DND-41 (cell line): ENCODE measurements at regions not wholly inside any gene's neighbourhood (a gene's known extent, or its start where the extent isn't known, plus 50 kb on each side); places are given as distances from the start of the nearest gene placed in this dataset.

Source experiments
- ATAC-seq: fragments of 200-7000 bp; cut with Tn5 transposase; 3 replicates; pipeline ENCODE4 v1.9.1; 2021; ENCODE audit warnings: low read depth; ENCODE audit not compliant: insufficient read depth
- DNase-seq: peaks from one replicate; pipeline ENCODE4 v3.0.0-alpha.2; 2020
- H2AFZ ChIP-seq: 2 replicates; pipeline ENCODE4 v1.6.0; 2012; ENCODE audit warnings: low read depth, low read length
- H3K27ac ChIP-seq: 2 replicates; pipeline ENCODE4 v1.5.1; 2012; ENCODE audit warnings: low read length, inconsistent platforms
- H3K27me3 ChIP-seq: fragments of 200-600 bp; sonication (generic); 2 replicates; pipeline ENCODE4 v1.6.0; 2012; ENCODE audit warnings: low read length, mild to moderate bottlenecking, inconsistent platforms; ENCODE audit not compliant: insufficient read depth, poor library complexity
- H3K36me3 ChIP-seq: 2 replicates; pipeline ENCODE4 v1.5.1; 2012; ENCODE audit warnings: low read length, inconsistent platforms; ENCODE audit not compliant: insufficient read depth
- H3K4me1 ChIP-seq: 2 replicates; pipeline ENCODE4 v1.5.1; 2012; ENCODE audit warnings: mild to moderate bottlenecking, low read length; ENCODE audit not compliant: insufficient read depth
- H3K4me2 ChIP-seq: 2 replicates; pipeline ENCODE4 v1.6.0; 2012; ENCODE audit warnings: mild to moderate bottlenecking, moderate library complexity, low read length, inconsistent platforms; ENCODE audit not compliant: insufficient read depth
- H3K4me3 ChIP-seq, 2 experiments: fragments of 200-600 bp in 1 of 2; shearing (Covaris generic) in 1 of 2; 2 replicates each; pipeline ENCODE4 v1.5.1; 2012 to 2016; ENCODE audit warnings: inconsistent platforms in 2 of 2, low read length in 2 of 2, mild to moderate bottlenecking in 2 of 2, low read depth in 1 of 2, moderate library complexity in 1 of 2
- H3K79me2 ChIP-seq: 2 replicates; pipeline ENCODE4 v1.6.0; 2012; ENCODE audit warnings: low read length, inconsistent platforms; ENCODE audit not compliant: insufficient read depth
- H3K9ac ChIP-seq: 2 replicates; pipeline ENCODE4 v1.6.0; 2012; ENCODE audit warnings: low read depth, mild to moderate bottlenecking, inconsistent platforms, low read length, moderate library complexity
- H3K9me3 ChIP-seq: 2 replicates; pipeline ENCODE4 v1.5.1; 2012; ENCODE audit warnings: low read length, moderate library complexity, mild to moderate bottlenecking, inconsistent platforms; ENCODE audit not compliant: insufficient read depth, severe bottlenecking
- H4K20me1 ChIP-seq: 2 replicates; pipeline ENCODE4 v1.6.0; 2012; ENCODE audit warnings: low read length; ENCODE audit not compliant: insufficient read depth
- EZH2 ChIP-seq: IDR thresholded peaks from 3 replicates; pipeline ENCODE4 v1.6.1; 2012; ENCODE audit warnings: borderline replicate concordance, low read depth, mild to moderate bottlenecking, moderate library complexity, low read length, inconsistent platforms; ENCODE audit not compliant: severe bottlenecking
- TF ChIP-seq, protein P1 (sequence below): IDR thresholded peaks from 2 replicates; pipeline ENCODE4 v1.5.1; 2012; ENCODE audit warnings: borderline replicate concordance, low read length, moderate library complexity, mild to moderate bottlenecking; ENCODE audit not compliant: poor library complexity, severe bottlenecking; ENCODE audit errors: extremely low read depth

DNA sequence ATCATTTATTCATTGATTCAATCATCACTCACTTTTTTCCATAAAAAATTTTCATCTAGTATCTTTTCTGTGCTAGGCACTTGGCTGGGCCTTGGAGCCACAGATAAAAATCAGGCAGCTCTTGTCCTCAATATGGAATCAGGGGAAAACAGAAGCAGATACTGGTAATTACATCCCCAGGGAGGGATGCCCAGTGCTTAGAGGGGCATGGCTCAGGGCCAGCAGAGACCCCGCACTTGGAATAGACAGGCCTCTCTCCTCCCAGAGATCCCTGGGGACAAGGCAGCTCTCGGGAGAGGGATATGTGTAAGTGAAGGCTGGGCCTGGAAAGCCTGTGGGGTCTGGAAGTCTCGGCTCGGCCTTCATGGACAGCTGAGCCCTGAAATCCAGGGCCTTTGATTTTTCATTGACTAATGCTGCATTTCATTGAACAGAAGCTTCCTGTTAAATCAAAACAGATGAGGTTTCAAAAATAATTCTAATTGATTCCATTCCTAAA, 180.4 kb downstream of the FOXD2 start:
- Histone ChIP-seq H3K9ac (no peak overlapping the region), H4K20me1 (no peaks in the 10 kb centered on the region), H3K4me2 (no peak overlapping the region), H3K4me3 (no peak overlapping the region), H3K27me3 (peaks cover 8% of the 10 kb centered on the region), H2AFZ (no peak overlapping the region), H3K9me3 (no peaks in the 10 kb centered on the region), H3K27ac (no peak overlapping the region), H3K36me3 (no peaks in the 10 kb centered on the region), H3K4me1 (no peaks in the 10 kb centered on the region), H3K79me2 (no peaks in the 10 kb centered on the region)
- no peak for TF ChIP-seq EZH2
- TF ChIP-seq, protein P1, sequence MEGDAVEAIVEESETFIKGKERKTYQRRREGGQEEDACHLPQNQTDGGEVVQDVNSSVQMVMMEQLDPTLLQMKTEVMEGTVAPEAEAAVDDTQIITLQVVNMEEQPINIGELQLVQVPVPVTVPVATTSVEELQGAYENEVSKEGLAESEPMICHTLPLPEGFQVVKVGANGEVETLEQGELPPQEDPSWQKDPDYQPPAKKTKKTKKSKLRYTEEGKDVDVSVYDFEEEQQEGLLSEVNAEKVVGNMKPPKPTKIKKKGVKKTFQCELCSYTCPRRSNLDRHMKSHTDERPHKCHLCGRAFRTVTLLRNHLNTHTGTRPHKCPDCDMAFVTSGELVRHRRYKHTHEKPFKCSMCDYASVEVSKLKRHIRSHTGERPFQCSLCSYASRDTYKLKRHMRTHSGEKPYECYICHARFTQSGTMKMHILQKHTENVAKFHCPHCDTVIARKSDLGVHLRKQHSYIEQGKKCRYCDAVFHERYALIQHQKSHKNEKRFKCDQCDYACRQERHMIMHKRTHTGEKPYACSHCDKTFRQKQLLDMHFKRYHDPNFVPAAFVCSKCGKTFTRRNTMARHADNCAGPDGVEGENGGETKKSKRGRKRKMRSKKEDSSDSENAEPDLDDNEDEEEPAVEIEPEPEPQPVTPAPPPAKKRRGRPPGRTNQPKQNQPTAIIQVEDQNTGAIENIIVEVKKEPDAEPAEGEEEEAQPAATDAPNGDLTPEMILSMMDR = no peak
- DNase-seq (no peak), ATAC-seq (no peak)

DNA sequence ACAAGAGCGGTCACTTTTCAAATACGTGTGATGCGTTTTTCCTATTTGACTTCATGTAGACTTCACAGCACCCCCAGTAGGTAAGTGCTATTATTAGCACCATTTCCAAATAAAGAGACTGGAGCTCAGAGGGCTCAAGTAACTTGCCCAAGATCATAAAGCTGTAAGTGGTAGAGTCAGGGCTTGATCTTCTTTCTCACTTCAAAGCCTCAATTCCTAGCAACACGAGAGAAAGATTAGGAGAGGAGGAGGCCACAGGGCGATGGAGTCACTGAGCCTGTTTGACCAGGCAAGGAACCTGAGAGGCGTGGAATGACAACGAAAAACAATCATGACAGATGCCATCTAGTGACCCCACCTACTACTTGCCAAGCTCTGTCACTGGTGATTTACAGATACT, 181.0 kb downstream of the FOXD2 start:
- no peak overlapping the region for H3K27ac ChIP-seq
- DNase-seq (no peak), ATAC-seq (no peak)
- H3K9me3 ChIP-seq = no peaks in the 10 kb centered on the region
- H3K4me2 ChIP-seq = no peak overlapping the region
- no peak for TF ChIP-seq EZH2
- TF ChIP-seq, protein P1 = no peak
- no peak overlapping the region for H3K4me3 ChIP-seq
- H3K27me3 ChIP-seq = peaks cover 8% of the 10 kb centered on the region
- no peaks in the 10 kb centered on the region for H3K4me1 ChIP-seq
- no peak overlapping the region for H2AFZ ChIP-seq
- H3K9ac ChIP-seq = no peak overlapping the region
- no peaks in the 10 kb centered on the region for H3K79me2 ChIP-seq
- no peaks in the 10 kb centered on the region for H4K20me1 ChIP-seq
- no peaks in the 10 kb centered on the region for H3K36me3 ChIP-seq

DNA sequence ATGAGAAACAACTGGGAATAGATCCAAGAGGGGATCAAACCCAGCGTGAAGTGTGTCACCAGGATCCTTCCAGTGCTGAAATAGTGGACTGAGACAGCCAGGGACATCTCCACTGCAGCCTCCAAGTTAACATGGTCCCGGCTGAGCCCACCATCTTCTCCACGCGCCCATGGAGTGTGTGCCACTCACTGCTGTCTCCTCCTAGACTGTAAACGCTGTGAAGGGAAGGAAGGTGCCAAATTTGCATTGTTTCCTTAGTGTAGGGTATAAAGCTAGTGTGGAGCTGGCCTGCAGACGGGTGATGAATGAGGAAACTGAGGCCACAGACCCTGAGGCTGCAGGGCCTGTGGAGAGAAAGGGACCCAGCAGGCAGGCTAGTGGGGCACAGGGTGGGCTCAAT, 183.6 kb downstream of the FOXD2 start:
- Histone ChIP-seq H3K27ac (no peak overlapping the region), H3K9ac (no peak overlapping the region), H3K36me3 (no peaks in the 10 kb centered on the region), H4K20me1 (no peaks in the 10 kb centered on the region), H3K79me2 (no peaks in the 10 kb centered on the region), H2AFZ (no peak overlapping the region), H3K9me3 (no peaks in the 10 kb centered on the region), H3K4me2 (no peak overlapping the region), H3K4me1 (no peaks in the 10 kb centered on the region), H3K27me3 (no peaks in the 10 kb centered on the region), H3K4me3 (no peak overlapping the region)
- no peak for ATAC-seq
- TF ChIP-seq EZH2 = no peak
- TF ChIP-seq, protein P1 = no peak
- DNase-seq = no peak

DNA sequence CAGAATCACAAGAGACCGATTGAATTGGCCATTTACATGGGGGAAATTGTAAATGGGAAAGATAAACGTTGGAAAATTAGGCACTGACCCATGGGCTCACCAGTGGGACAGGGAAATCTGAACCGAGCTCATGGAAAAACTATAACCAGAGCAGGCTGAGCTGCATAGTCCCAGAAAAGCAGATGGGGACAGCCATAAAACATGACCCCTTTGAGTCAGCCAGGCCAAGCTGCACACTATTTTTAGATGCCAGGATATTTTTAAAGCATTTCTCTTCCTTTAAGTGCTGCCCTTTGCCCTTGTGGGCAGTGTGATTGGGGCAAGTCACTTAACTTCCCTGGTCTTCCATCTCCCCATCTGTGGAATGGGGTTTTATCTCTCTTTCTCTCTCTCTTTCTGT, 184.1 kb downstream of the FOXD2 start:
- DNase-seq (no peak), ATAC-seq (no peak)
- no peak overlapping the region for H2AFZ ChIP-seq
- H3K27ac ChIP-seq = no peak overlapping the region
- H3K4me1 ChIP-seq = no peaks in the 10 kb centered on the region
- TF ChIP-seq, protein P1 = no peak
- TF ChIP-seq EZH2 = no peak
- no peak overlapping the region for H3K4me3 ChIP-seq
- H3K27me3 ChIP-seq = no peaks in the 10 kb centered on the region
- H3K36me3 ChIP-seq = no peaks in the 10 kb centered on the region
- no peak overlapping the region for H3K4me2 ChIP-seq
- H3K9ac ChIP-seq = no peak overlapping the region
- H4K20me1 ChIP-seq = no peaks in the 10 kb centered on the region
- no peaks in the 10 kb centered on the region for H3K9me3 ChIP-seq
- H3K79me2 ChIP-seq = no peaks in the 10 kb centered on the region
